ENCODE measurements at regions not wholly inside any gene's neighbourhood (a gene's known extent, or its start where the extent isn't known, plus 50 kb on each side); places are given as distances from the start of the nearest gene placed in this dataset.

- TF ChIP-seq CTCF (IDR thresholded peaks at IDR 0.05; ENCODE audit: poor library complexity, severe bottlenecking): no peak
- TF ChIP-seq RAD21 (conservative IDR thresholded peaks at IDR 0.05): no peak
- TF ChIP-seq REST (IDR thresholded peaks at IDR 0.05; ENCODE audit: borderline replicate concordance): no peak
- no peak for TF ChIP-seq POLR2AphosphoS5 (IDR thresholded peaks at IDR 0.05)
- no peak for TF ChIP-seq EP300 (conservative IDR thresholded peaks at IDR 0.05; ENCODE audit: poor library complexity, severe bottlenecking)
- no peak for TF ChIP-seq TAF1 (IDR thresholded peaks at IDR 0.05; ENCODE audit: low read depth)
- TF ChIP-seq EZH2 (IDR thresholded peaks at IDR 0.05; ENCODE audit: borderline replicate concordance, insufficient read depth, low read length, poor library complexity, severe bottlenecking): no peak
Observed at GRCh38 chr18:78727057-78727739, 252.4 kb upstream of the SALL3 start.
